Astrocyte (in vitro differentiated cells and primary cell): ENCODE measurements at regions not wholly inside any gene's neighbourhood (a gene's known extent, or its start where the extent isn't known, plus 50 kb on each side); places are given as distances from the start of the nearest gene placed in this dataset.

Experiments
- DNase-seq: peaks from one replicate; pipeline ENCODE4 v3.0.0-alpha.2; 2010; ENCODE audit warnings: low read depth
- FAIRE-seq: peaks from 2 replicates; lab custom pipeline; 2011; peaks lifted over from hg19 to GRCh38; lab: Jason Lieb, UNC
- H2AFZ ChIP-seq: 2 replicates; pipeline ENCODE4 v1.6.0; 2012; ENCODE audit warnings: low read depth, low read length, inconsistent platforms
- H3K27ac ChIP-seq: 2 replicates; pipeline ENCODE4 v1.5.1; 2011; ENCODE audit warnings: low read depth, low read length, inconsistent platforms
- H3K27me3 ChIP-seq: 2 replicates; pipeline ENCODE4 v1.6.0; 2011; ENCODE audit warnings: low read length, inconsistent platforms; ENCODE audit not compliant: insufficient read depth
- H3K36me3 ChIP-seq: 2 replicates; pipeline ENCODE4 v1.5.1; 2011; ENCODE audit warnings: low read length, inconsistent platforms; ENCODE audit not compliant: insufficient read depth
- H3K4me1 ChIP-seq: 2 replicates; pipeline ENCODE4 v1.5.1; 2011; ENCODE audit warnings: low read length, inconsistent platforms; ENCODE audit not compliant: insufficient read depth
- H3K4me2 ChIP-seq: 2 replicates; pipeline ENCODE4 v1.6.0; 2012; ENCODE audit warnings: low read length, inconsistent platforms
- H3K4me3 ChIP-seq: 2 replicates; pipeline ENCODE4 v1.5.1; 2011; ENCODE audit warnings: low read depth, mild to moderate bottlenecking, low read length, inconsistent platforms; ENCODE audit not compliant: insufficient read depth
- H3K79me2 ChIP-seq: 2 replicates; pipeline ENCODE4 v1.6.0; 2012; ENCODE audit warnings: mild to moderate bottlenecking, low read length, inconsistent platforms; ENCODE audit not compliant: insufficient read depth
- H3K9ac ChIP-seq: 2 replicates; pipeline ENCODE4 v1.6.0; 2012; ENCODE audit warnings: mild to moderate bottlenecking, low read length, inconsistent platforms
- H3K9me3 ChIP-seq: 2 replicates; pipeline ENCODE4 v1.5.1; 2012; ENCODE audit warnings: low read depth, mild to moderate bottlenecking, low read length, inconsistent platforms; ENCODE audit not compliant: insufficient read depth
- H4K20me1 ChIP-seq: 2 replicates; pipeline ENCODE4 v1.6.0; 2012; ENCODE audit warnings: low read length, inconsistent platforms; ENCODE audit not compliant: insufficient read depth
- H3K27ac Mint-ChIP-seq: one replicate; pipeline ENCODE4 v1.8.0; 2021; ENCODE audit warnings: mild to moderate bottlenecking, mixed read lengths; ENCODE audit not compliant: unreplicated experiment
- H3K27me3 Mint-ChIP-seq: one replicate; pipeline ENCODE4 v1.8.0; 2021; ENCODE audit warnings: low read depth, mixed read lengths; ENCODE audit not compliant: unreplicated experiment
- H3K36me3 Mint-ChIP-seq: one replicate; pipeline ENCODE4 v1.8.0; 2021; ENCODE audit warnings: low read depth, mixed read lengths; ENCODE audit not compliant: unreplicated experiment
- H3K4me1 Mint-ChIP-seq: one replicate; pipeline ENCODE4 v1.8.0; 2021; ENCODE audit warnings: low read depth, mixed read lengths; ENCODE audit not compliant: unreplicated experiment
- H3K4me3 Mint-ChIP-seq: one replicate; pipeline ENCODE4 v1.8.0; 2021; ENCODE audit warnings: mild to moderate bottlenecking, moderate library complexity, mixed read lengths; ENCODE audit not compliant: unreplicated experiment
- H3K9me3 Mint-ChIP-seq: one replicate; pipeline ENCODE4 v1.8.0; 2021; ENCODE audit warnings: mild to moderate bottlenecking, mixed read lengths; ENCODE audit not compliant: unreplicated experiment
- CTCF ChIP-seq: IDR thresholded peaks from 2 replicates; pipeline ENCODE4 v1.5.1; 2011; ENCODE audit warnings: low read depth, mild to moderate bottlenecking, inconsistent platforms, low read length, moderate library complexity; ENCODE audit not compliant: insufficient read depth
- EZH2 ChIP-seq: IDR thresholded peaks from 2 replicates; pipeline ENCODE4 v1.6.1; 2012; ENCODE audit warnings: mild to moderate bottlenecking, low read length, inconsistent platforms; ENCODE audit not compliant: insufficient read depth

GRCh38 chr2:43139996-43140621, 86.3 kb downstream of the ZFP36L2 start:
- H3K36me3 Mint-ChIP-seq: no peaks in the 10 kb centered on the region
- H3K27ac Mint-ChIP-seq: no peak overlapping the region

GRCh38 chr2:43139501-43139900, 86.9 kb downstream of the ZFP36L2 start:
- TF ChIP-seq EZH2 (no peak), CTCF (no peak)
- Mint-ChIP-seq H3K4me3 (no peak overlapping the region), H3K9me3 (no peaks in the 10 kb centered on the region), H3K4me1 (peaks cover 19% of the 10 kb centered on the region), H3K27me3 (no peaks in the 10 kb centered on the region), H3K36me3 (no peaks in the 10 kb centered on the region), H3K27ac (no peak overlapping the region)
- FAIRE-seq (no peak), DNase-seq (no peak)
- Histone ChIP-seq H3K4me1 (peaks cover 6% of the 10 kb centered on the region), H3K4me3 (no peak overlapping the region), H3K27me3 (no peaks in the 10 kb centered on the region), H3K4me2 (no peak overlapping the region), H4K20me1 (no peaks in the 10 kb centered on the region), H2AFZ (no peak overlapping the region), H3K9me3 (no peaks in the 10 kb centered on the region), H3K27ac (no peak overlapping the region), H3K36me3 (no peaks in the 10 kb centered on the region), H3K9ac (no peak overlapping the region), H3K79me2 (no peaks in the 10 kb centered on the region)

More at GRCh38 chr2:43139996-43140621, 86.3 kb downstream of the ZFP36L2 start:
- Mint-ChIP-seq H3K4me1 (peaks cover 19% of the 10 kb centered on the region), H3K27me3 (no peaks in the 10 kb centered on the region), H3K4me3 (no peak overlapping the region), H3K9me3 (no peaks in the 10 kb centered on the region)
- no peak for FAIRE-seq
- Histone ChIP-seq H3K79me2 (no peaks in the 10 kb centered on the region), H3K36me3 (no peaks in the 10 kb centered on the region), H4K20me1 (no peaks in the 10 kb centered on the region), H2AFZ (peak overlapping the region; percentile 9), H3K9ac (no peak overlapping the region), H3K27ac (no peak overlapping the region), H3K27me3 (no peaks in the 10 kb centered on the region), H3K9me3 (no peaks in the 10 kb centered on the region), H3K4me2 (no peak overlapping the region), H3K4me1 (peaks cover 6% of the 10 kb centered on the region), H3K4me3 (no peak overlapping the region)
- DNase-seq: no peak
- TF ChIP-seq CTCF: no peak
- TF ChIP-seq EZH2: no peak

GRCh38 chr2:43138441-43138840, 88.0 kb downstream of the ZFP36L2 start:
- H3K4me1 Mint-ChIP-seq: peaks cover 23% of the 10 kb centered on the region
- peaks cover 6% of the 10 kb centered on the region for H3K4me1 ChIP-seq
- no peak overlapping the region for H3K27ac Mint-ChIP-seq
- no peak overlapping the region for H3K4me3 ChIP-seq
- H3K4me2 ChIP-seq: no peak overlapping the region
- no peaks in the 10 kb centered on the region for H3K36me3 Mint-ChIP-seq
- H3K27ac ChIP-seq: no peak overlapping the region
- H3K9ac ChIP-seq: no peak overlapping the region
- DNase-seq (no peak), FAIRE-seq (no peak)
- H3K4me3 Mint-ChIP-seq: no peak overlapping the region
- H3K27me3 Mint-ChIP-seq: no peaks in the 10 kb centered on the region
- H3K9me3 Mint-ChIP-seq: no peaks in the 10 kb centered on the region
- no peaks in the 10 kb centered on the region for H3K36me3 ChIP-seq
- H4K20me1 ChIP-seq: no peaks in the 10 kb centered on the region
- no peaks in the 10 kb centered on the region for H3K27me3 ChIP-seq
- TF ChIP-seq CTCF: no peak
- TF ChIP-seq EZH2: no peak
- H3K9me3 ChIP-seq: no peaks in the 10 kb centered on the region
- no peaks in the 10 kb centered on the region for H3K79me2 ChIP-seq
- no peak overlapping the region for H2AFZ ChIP-seq
